Heart left ventricle (tissue), 13 donors: ENCODE measurements at regions not wholly inside any gene's neighbourhood (a gene's known extent, or its start where the extent isn't known, plus 50 kb on each side); places are given as distances from the start of the nearest gene placed in this dataset.

Experiments used
- CTCF ChIP-seq, 12 donors: fragments of 200-600 bp; sonication (generic) in 4 of 12; IDR thresholded peaks; one replicate each; pipeline versions ENCODE4 v1.5.0 to v1.8.0; 2018 to 2022; ENCODE audit warnings: antibody characterized with exemption in 12 of 12, mild to moderate bottlenecking in 5 of 12
- POLR2A ChIP-seq, 2 donors: fragments of 450-650 bp; IDR thresholded peaks; one replicate each; pipeline ENCODE4 v1.6.1; 2017; ENCODE audit warnings: antibody characterized with exemption in 2 of 2, mild to moderate bottlenecking in 2 of 2, moderate library complexity in 2 of 2
- donor health status: ischemic (EF 13 %, LVEDD 7.1; RV severe dilation, severe dysfunction).
- donor health status: DM: no; HTN: yes; CAD: no.
- donor health status: DM: no; HTN: no; CAD: no.
- donor health status: ischemic (EF 25% LVEDD 6.9; RV normal size, moderate dysfunction).
- donor health status: ischemic (EF 25% LVEDD 5.7; RV mildly dilated, moderate dysfunction).
- donor health status: ischemic (EF 35%, LVEDD 5.7; RV mildly dilated, moderate dysfunction).
- donor health status: nonischemic (EF 11% LVEDD 7.7; RV severe dilation, severe dysfunction).
- donor health status: DM: yes; HTN: yes; CAD: no.
- donor health status: PGD.
- donor health status: ischemic (EF 29% LVEDD 5.4; RV normal size, mild dysfunction).
- donor health status: nonischemic (EF 23%, LVEDD 6.1; RV moderate dilation, normal function).

DNA sequence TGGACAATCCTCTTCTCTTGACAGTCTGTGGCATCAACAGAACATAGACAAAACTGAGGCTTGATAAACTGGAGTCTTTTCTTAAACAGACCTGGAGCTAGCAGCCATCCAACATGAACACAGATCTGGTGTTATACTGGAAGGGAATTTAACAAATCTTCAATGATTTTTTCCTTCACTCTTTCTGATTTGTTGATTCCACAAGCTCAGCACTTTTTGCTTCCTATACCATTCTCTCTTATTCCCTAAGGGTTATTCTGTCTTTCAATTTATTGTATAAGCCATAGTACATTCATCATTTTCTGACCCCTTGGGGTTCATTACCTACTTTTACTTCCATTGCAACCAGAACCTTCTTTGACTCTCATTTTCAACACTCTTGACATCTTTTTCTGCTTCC is 1255.6 kb downstream of the NLGN4Y start:
- TF ChIP-seq POLR2A (IDR thresholded peaks at IDR 0.05) = no peak
- no peak for TF ChIP-seq CTCF (IDR thresholded peaks at IDR 0.05)
